ENCODE measurements at regions not wholly inside any gene's neighbourhood (a gene's known extent, or its start where the extent isn't known, plus 50 kb on each side); places are given as distances from the start of the nearest gene placed in this dataset.

GRCh38 chr18:60910534-60910933 lies 422.7 kb upstream of the CDH20 start:
- Histone ChIP-seq H3K9me3 (ENCODE audit: insufficient read depth in 2 of 2, low read depth in 1 of 2, low read length in 1 of 2) (no peaks in the 10 kb centered on the region), H2BK20ac (ENCODE audit: low read length) (no peak overlapping the region), H4K20me1 (replicated peaks in 1 of 2; ENCODE audit: control insufficient read depth in 1 of 2, insufficient read depth in 2 of 2, low read length in 2 of 2) (no peaks in the 10 kb centered on the region), H2AFZ (ENCODE audit: low read length) (no peak overlapping the region), H2BK12ac (ENCODE audit: low read depth, low read length) (no peak overlapping the region), H3K23me2 (ENCODE audit: low read depth, low read length) (no peaks in the 10 kb centered on the region), H3K27me3 (replicated peaks in 1 of 4; ENCODE audit: control insufficient read depth in 3 of 4, extremely low read depth in 1 of 4, insufficient read depth in 3 of 4, low read length in 3 of 4) (no peaks in the 10 kb centered on the region), H4K91ac (replicated peaks; ENCODE audit: insufficient read length, low read length) (no peak overlapping the region), H2BK5ac (ENCODE audit: low read depth, low read length) (no peak overlapping the region), H3K27ac (ENCODE audit: low read depth, low read length) (no peak overlapping the region), H2BK120ac (replicated peaks; ENCODE audit: low read depth, low read length) (no peak overlapping the region), H2BK15ac (ENCODE audit: low read length) (no peak overlapping the region), H3K79me2 (ENCODE audit: control insufficient read depth in 1 of 2, insufficient read depth in 2 of 2, low read length in 2 of 2) (no peaks in the 10 kb centered on the region), H3K4me1 (replicated peaks in 1 of 4; ENCODE audit: control insufficient read depth in 3 of 4, insufficient read depth in 4 of 4, low read length in 3 of 4) (no peaks in the 10 kb centered on the region), H2AK5ac (ENCODE audit: low read depth, low read length) (no peak overlapping the region), H3K4ac (replicated peaks; ENCODE audit: insufficient read length, low read depth, low read length) (no peak overlapping the region), H3K14ac (ENCODE audit: insufficient read length) (no peak overlapping the region), H3K9ac (replicated peaks in 1 of 4; ENCODE audit: extremely low read depth in 1 of 4, low read depth in 3 of 4, low read length in 3 of 4) (no peak overlapping the region), H4K8ac (ENCODE audit: extremely low read depth, insufficient read depth, low read length) (no peak overlapping the region), H3K4me3 (ENCODE audit: extremely low read depth in 1 of 4, insufficient read depth in 2 of 4, low read depth in 3 of 4, low read length in 4 of 4) (no peak overlapping the region), H3K18ac (ENCODE audit: extremely low read depth, low read length) (no peak overlapping the region), H4K5ac (ENCODE audit: insufficient read length, low read depth, low read length) (no peak overlapping the region), H3K4me2 (ENCODE audit: insufficient read depth in 1 of 2, low read depth in 2 of 2, low read length in 2 of 2) (no peak overlapping the region), H3K36me3 (ENCODE audit: control insufficient read depth in 2 of 4, insufficient read depth in 4 of 4, low read length in 3 of 4) (no peaks in the 10 kb centered on the region), H3K79me1 (ENCODE audit: low read depth, low read length) (no peaks in the 10 kb centered on the region), H3K23ac (ENCODE audit: insufficient read length) (no peak overlapping the region), H3K56ac (replicated peaks; ENCODE audit: insufficient read length, low read depth, low read length) (no peak overlapping the region)
- DNase-seq (ENCODE audit: low read depth in 1 of 2, low spot score in 2 of 2) (no peak), FAIRE-seq (no peak)
- POLR2A ChIA-PET (ENCODE audit: partially characterized antibody), result no interaction called here
- no peak for TF ChIP-seq YY1 (IDR thresholded peaks at IDR 0.05; ENCODE audit: low read depth, low read length)
- CTCF ChIA-PET (ENCODE audit: partially characterized antibody), result interaction anchor here (0.8 kb wide), 1 partner anchor 10 kb away, joined by 3 read pairs; no protein-coding TSS in a partner anchor

Measured in H1 (cell line).